Spinal cord (tissue), 9 donors: ENCODE measurements at regions not wholly inside any gene's neighbourhood (a gene's known extent, or its start where the extent isn't known, plus 50 kb on each side); places are given as distances from the start of the nearest gene placed in this dataset.

ENCODE experiments used
- DNase-seq, 6 donors: peaks; one replicate each; pipeline versions ENCODE4 v3.0.0 to v3.0.0-alpha.2; 2013 to 2015; ENCODE audit warnings: low spot score in 6 of 6, low read depth in 4 of 6
- H3K27ac ChIP-seq: one replicate; pipeline ENCODE4 v1.5.1; 2013; ENCODE audit warnings: low read depth, low read length, control low read depth
- H3K27me3 ChIP-seq: one replicate; pipeline ENCODE4 v1.6.1; 2013; ENCODE audit warnings: low read length; ENCODE audit not compliant: control insufficient read depth, insufficient read depth
- H3K36me3 ChIP-seq: one replicate; pipeline ENCODE4 v1.6.1; 2013; ENCODE audit warnings: low read length; ENCODE audit not compliant: control insufficient read depth, insufficient read depth
- H3K4me1 ChIP-seq: one replicate; pipeline ENCODE4 v1.6.1; 2013; ENCODE audit warnings: low read length; ENCODE audit not compliant: control insufficient read depth, insufficient read depth
- H3K4me3 ChIP-seq: one replicate; pipeline ENCODE4 v1.5.1; 2013; ENCODE audit warnings: low read depth, low read length, control low read depth
- H3K9me3 ChIP-seq: one replicate; pipeline ENCODE4 v1.6.1; 2013; ENCODE audit warnings: low read length; ENCODE audit not compliant: control insufficient read depth, insufficient read depth
- WGBS: methylation state at CpG from one replicate; pipeline ENCODE4 v1.1.5; 2013; ENCODE audit warnings: missing lambda C conversion rate; ENCODE audit not compliant: insufficient coverage; 5-methylcytosine and 5-hydroxymethylcytosine counted together
- donor health status: healthy.

DNA sequence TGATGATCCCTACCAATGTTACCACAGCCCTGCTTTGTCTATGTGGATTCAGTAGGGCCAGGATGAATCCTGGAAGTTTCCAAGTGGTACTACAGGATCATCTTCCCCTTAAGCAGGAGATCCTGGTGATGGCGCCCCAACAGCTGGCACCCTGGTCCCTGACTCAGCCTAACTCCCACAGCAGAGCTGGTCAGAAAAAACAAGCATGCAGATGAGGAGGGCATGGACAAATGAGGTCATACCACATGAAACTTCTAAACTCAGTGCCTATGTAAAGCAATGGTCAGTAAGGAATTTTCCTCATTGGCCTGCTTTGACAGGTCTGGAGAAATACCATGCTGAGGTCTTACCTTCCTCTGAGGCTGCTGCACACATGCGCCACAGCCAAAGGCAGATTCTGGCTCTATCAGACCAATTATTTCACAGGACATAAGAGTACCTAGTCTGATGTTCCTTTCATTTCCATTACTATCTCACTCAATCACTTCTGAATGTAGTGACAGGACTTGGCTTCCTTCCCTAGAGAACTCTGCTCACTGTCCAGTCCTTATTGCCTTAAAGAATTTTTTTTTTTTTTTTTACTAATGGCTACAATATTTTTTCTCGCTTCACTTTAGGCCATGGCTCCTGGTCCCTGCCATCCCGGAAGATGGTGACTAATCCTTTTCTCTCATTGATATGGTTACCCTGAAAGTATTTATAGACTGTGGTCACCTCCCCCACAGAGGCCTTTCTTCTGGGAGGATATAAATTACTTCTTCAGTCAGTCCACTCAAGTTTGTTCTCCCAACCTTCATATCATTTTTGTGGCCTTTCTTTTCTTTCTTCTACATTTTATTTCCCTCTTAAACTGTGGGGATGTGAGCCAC, 525.2 kb upstream of the PSMD7 start:
- Histone ChIP-seq H3K27me3 (no peaks in the 10 kb centered on the region), H3K4me3 (no peak overlapping the region), H3K36me3 (no peaks in the 10 kb centered on the region), H3K4me1 (no peaks in the 10 kb centered on the region), H3K27ac (no peak overlapping the region), H3K9me3 (no peaks in the 10 kb centered on the region)
- 88% methylated on average over 2 of the region's 4 CpGs for WGBS
- DNase-seq, result no peak

DNA sequence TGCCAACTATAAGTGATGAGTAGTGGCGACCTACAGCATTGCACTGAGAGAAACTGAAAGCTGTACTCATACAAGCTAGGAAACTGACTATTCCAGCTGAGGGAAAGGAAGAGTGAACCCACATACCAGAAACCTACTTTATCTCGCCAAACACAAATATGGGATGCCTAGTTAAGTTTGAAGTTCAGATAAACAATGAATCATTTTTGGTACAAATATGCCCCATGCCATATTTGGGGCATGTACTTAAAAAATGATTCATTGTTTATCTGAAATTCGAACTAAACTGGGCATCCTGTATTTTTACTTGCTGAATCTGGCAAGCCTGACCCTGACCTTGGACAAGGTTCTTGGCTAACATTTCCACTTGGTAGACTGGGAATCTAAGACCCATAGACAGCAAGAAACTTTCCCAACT, 527.8 kb upstream of the PSMD7 start:
- DNase-seq, result no peak
- Histone ChIP-seq H3K27ac (no peak overlapping the region), H3K4me1 (no peaks in the 10 kb centered on the region), H3K27me3 (peaks cover 2% of the 10 kb centered on the region), H3K4me3 (no peak overlapping the region), H3K36me3 (no peaks in the 10 kb centered on the region), H3K9me3 (no peaks in the 10 kb centered on the region)
- WGBS, result 91% methylated on average over 1 of the region's 3 CpGs

DNA sequence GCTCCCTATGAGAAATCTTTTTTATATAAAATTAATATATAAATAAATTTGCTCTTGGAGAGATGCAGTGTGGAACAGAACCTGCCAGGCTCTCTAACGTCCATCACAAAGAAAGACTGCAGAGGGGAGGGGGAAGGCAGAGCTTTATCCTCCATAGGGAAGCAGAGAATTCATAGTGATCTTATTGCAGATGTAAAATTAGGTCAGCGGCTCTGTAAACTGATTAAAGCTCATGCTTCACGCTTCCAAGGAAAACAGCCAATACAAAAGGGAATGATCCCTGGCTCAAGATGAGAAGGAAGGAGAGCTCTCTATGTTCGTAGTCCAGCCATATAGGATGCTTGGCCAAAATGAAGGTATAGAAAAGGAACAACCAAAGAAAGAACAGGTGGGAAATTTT, 532.3 kb upstream of the PSMD7 start:
- DNase-seq, result peak in 1 of 6 donors; percentile 68
- Histone ChIP-seq H3K9me3 (peaks cover 3% of the 10 kb centered on the region), H3K27ac (no peak overlapping the region), H3K36me3 (no peaks in the 10 kb centered on the region), H3K4me3 (no peak overlapping the region), H3K4me1 (no peaks in the 10 kb centered on the region), H3K27me3 (peaks cover 3% of the 10 kb centered on the region)
- 88% methylated on average over 1 of the region's 4 CpGs for WGBS

DNA sequence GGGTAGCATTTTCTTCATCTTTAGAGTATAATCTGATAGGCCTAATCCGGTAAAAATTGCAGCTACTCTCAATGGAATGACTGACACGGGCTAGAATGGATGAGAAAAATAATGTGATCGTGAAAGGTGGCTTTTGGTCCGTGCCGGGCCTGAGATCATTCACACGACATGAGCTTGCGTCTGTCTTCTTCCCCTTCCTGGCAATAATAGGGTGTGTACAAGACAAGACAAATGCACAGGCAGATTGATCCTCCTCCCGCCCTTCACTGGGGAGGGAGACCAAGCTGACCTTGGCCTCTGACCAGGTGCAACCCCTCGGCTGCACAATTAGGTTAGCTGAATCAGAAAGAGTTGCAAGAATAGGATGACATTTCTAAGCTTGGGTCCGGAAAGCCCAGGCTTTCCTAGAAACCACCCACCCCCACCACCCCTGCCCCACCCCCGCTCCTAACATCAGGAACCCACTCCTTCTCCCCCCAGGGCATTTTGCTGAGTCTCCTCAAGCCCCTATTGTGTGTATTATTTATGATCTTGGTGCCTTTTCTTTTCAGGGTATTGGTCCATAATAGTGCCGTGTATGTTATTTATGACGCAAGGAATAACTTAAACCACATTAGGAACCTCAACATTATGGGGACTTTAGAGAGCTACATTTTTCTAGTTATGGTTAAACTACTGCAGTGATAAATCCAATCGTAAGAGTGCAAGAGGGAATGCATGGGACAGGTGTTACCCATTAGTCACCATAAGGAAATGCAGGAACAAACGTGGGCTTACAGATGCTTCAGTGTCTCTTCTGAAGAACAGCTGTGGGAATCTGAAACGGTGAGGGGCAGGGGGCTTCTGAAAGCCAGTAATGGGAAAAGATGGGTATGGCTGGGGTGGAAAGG, 540.1 kb upstream of the PSMD7 start:
- WGBS, result 53% methylated on average over 11 of the region's 16 CpGs

DNA sequence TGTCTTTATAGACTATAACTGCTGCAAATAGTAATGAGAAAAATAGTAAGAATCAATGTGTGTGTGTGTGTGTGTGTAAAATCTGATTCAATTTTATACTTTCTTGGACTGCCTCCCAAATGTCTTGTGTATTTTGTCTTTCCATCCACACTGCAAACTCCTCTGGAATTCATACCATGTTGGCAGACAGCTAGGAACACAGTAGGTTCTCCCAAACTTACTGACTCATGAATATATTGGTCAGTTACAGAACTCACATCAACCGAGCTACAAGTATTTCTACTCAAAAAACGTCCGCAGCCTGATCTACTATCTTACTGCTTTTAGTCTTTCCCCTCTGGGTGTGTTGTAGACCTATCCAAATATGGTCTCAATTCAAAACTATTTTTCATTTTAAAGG, 542.7 kb upstream of the PSMD7 start:
- no peaks in the 10 kb centered on the region for H3K9me3 ChIP-seq
- no peak for DNase-seq
- H3K4me3 ChIP-seq, result no peak overlapping the region
- H3K27ac ChIP-seq, result no peak overlapping the region
- H3K4me1 ChIP-seq, result no peaks in the 10 kb centered on the region
- peaks cover 2% of the 10 kb centered on the region for H3K27me3 ChIP-seq
- WGBS, result no CpG with 5 or more reads among the region's 3 CpGs
- no peaks in the 10 kb centered on the region for H3K36me3 ChIP-seq

More for the DNA sequence above, 540.1 kb upstream of the PSMD7 start:
- Histone ChIP-seq H3K9me3 (peaks cover 4% of the 10 kb centered on the region), H3K4me3 (no peak overlapping the region), H3K27ac (no peak overlapping the region), H3K27me3 (peaks cover 2% of the 10 kb centered on the region), H3K4me1 (no peaks in the 10 kb centered on the region), H3K36me3 (no peaks in the 10 kb centered on the region)
- peak in 1 of 6 donors; percentile 68 for DNase-seq

DNA sequence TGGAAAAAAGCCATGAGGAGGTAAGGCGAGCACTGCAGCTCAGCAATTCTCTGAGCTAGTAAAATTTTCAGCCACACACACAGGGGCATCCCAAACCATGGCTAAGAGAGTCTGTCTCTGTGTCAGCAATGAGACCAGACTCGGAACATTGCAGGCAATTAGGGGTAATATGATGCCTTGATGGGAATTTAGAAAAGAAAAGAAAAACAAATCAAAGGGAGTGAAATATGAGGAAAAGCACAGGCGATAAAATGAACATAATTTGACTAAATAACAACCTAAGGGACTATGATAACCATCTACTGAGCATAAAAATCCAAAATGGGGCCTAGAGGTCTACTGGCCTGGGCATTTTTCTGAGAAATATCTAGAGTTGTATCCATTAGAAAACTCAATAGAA, 546.0 kb upstream of the PSMD7 start:
- WGBS, result 83% methylated on average over 2 of the region's 3 CpGs
- Histone ChIP-seq H3K4me1 (no peaks in the 10 kb centered on the region), H3K4me3 (no peak overlapping the region), H3K36me3 (no peaks in the 10 kb centered on the region), H3K27ac (no peak overlapping the region), H3K9me3 (no peaks in the 10 kb centered on the region), H3K27me3 (peaks cover 2% of the 10 kb centered on the region)
- DNase-seq, result no peak

DNA sequence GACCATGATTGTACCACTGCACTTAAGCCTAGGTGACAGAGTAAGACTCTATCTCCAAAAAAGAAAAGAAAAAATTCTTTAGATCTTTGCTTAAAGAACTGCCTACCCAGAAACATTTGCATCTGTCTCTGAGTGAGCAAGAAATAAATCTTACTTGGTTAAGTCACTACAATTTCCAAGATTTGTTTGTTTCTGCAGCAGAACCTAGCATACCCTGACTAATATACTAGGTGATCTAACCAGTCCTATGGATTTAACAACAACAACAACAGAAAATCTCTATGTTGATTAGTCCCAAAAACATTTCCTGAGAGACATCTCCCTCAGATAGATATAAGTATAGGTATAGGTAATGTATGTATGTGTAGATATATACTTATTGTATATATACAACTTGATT, 549.3 kb upstream of the PSMD7 start:
- Histone ChIP-seq H3K4me1 (no peaks in the 10 kb centered on the region), H3K9me3 (no peaks in the 10 kb centered on the region), H3K27ac (no peak overlapping the region), H3K36me3 (no peaks in the 10 kb centered on the region), H3K27me3 (no peaks in the 10 kb centered on the region), H3K4me3 (no peak overlapping the region)
- DNase-seq, result no peak

DNA sequence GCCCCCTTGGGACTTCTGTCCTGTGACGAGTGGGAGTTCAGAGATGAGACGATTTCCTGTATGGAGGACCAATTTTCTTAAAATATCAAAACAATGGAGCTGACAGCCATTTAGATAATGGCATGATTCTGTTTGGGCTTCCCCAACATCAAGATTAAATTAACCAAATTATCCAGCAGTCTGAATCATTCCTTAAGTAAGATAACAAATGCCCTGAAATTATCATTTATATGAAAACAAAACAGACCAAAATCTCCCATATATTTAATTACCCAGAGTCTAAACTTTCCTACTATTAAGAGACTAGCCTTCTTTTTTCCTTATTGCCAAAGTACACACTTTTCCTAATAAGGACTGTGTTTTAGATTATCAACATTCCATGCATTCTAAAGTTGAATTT, 550.1 kb upstream of the PSMD7 start:
- H3K4me1 ChIP-seq, result no peaks in the 10 kb centered on the region
- no peaks in the 10 kb centered on the region for H3K9me3 ChIP-seq
- no peak overlapping the region for H3K27ac ChIP-seq
- no peak overlapping the region for H3K4me3 ChIP-seq
- no CpG with 5 or more reads among the region's 2 CpGs for WGBS
- no peaks in the 10 kb centered on the region for H3K36me3 ChIP-seq
- no peak for DNase-seq
- H3K27me3 ChIP-seq, result no peaks in the 10 kb centered on the region

DNA sequence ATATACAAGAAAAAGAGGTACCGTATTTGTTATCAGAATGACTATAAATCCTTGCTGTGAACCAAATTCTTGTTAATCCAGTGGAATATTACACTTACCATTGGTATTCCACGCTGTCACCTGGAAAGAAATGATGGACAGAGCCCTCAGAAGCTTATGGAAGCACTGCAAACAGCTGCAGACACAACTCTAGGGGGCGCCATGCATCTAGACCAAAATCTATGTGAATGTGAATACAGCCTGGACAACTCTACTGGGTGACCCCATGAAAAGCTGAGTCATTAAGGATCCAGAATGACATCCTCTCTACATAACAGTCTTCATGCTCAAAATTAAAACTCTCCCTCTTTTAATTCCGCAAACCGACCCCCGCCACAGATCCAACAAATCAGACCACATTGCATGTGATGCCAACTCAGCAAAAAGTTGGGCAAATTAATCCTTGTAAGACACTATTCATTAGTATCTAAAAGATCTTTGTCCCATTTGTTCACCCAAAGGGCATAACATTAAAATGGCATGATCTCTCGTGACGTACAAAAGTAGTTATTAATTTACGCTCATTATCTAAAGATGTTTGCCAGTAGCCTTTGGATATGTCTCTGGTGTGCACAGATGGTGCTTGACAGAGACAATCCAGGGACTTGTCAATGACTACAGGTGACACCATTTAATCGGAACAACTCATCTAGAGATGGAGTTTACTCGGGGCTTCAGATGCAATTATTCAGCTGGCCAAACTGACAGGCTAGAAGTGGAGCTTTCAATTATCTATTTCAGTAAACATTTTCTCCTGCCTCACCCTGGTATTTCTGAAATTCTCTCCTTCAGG, 552.7 kb upstream of the PSMD7 start:
- no peak for DNase-seq
- 95% methylated on average over 5 of the region's 11 CpGs for WGBS
- Histone ChIP-seq H3K4me1 (no peaks in the 10 kb centered on the region), H3K9me3 (no peaks in the 10 kb centered on the region), H3K36me3 (no peaks in the 10 kb centered on the region), H3K4me3 (no peak overlapping the region), H3K27ac (no peak overlapping the region), H3K27me3 (no peaks in the 10 kb centered on the region)
